SK-N-SH (cell line): ENCODE measurements at regions not wholly inside any gene's neighbourhood (a gene's known extent, or its start where the extent isn't known, plus 50 kb on each side); places are given as distances from the start of the nearest gene placed in this dataset.

Source experiments
- GABPA ChIP-seq: IDR thresholded peaks from 2 replicates; pipeline ENCODE4 v1.4.0; 2012; ENCODE audit warnings: low read depth, mild to moderate bottlenecking
- NRF1 ChIP-seq: IDR thresholded peaks from 2 replicates; pipeline ENCODE4 v1.6.1; 2012; ENCODE audit warnings: low read depth, mild to moderate bottlenecking, low read length
- TF ChIP-seq, protein P1 (sequence below): fragments of 200-600 bp; sonication (generic); IDR thresholded peaks from 2 replicates; pipeline ENCODE4 v1.6.1; 2017; ENCODE audit warnings: antibody characterized with exemption, mild to moderate bottlenecking, moderate library complexity

DNA sequence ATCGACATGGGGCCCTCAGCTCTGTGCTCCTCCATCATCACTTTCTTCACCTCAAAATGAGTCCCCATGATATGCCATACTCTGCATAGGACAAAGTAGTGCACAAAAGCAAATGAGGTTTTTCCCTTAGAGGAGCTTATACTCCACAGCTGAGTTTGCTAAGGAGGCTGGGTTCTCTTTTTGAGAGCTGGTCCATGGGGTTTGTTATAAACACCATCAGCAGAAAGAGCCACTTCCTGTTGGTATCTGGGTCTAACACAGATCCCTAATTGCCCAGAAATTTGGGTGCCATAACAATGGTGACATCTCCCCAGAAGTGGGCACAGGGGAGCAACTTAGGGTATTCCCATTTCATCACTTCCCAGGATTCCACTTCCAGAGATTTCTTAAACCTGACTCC lies 395.7 kb downstream of the FOXO1 start:
- TF ChIP-seq, protein P1, sequence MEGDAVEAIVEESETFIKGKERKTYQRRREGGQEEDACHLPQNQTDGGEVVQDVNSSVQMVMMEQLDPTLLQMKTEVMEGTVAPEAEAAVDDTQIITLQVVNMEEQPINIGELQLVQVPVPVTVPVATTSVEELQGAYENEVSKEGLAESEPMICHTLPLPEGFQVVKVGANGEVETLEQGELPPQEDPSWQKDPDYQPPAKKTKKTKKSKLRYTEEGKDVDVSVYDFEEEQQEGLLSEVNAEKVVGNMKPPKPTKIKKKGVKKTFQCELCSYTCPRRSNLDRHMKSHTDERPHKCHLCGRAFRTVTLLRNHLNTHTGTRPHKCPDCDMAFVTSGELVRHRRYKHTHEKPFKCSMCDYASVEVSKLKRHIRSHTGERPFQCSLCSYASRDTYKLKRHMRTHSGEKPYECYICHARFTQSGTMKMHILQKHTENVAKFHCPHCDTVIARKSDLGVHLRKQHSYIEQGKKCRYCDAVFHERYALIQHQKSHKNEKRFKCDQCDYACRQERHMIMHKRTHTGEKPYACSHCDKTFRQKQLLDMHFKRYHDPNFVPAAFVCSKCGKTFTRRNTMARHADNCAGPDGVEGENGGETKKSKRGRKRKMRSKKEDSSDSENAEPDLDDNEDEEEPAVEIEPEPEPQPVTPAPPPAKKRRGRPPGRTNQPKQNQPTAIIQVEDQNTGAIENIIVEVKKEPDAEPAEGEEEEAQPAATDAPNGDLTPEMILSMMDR = no peak
- no peak for TF ChIP-seq GABPA
- TF ChIP-seq NRF1 = no peak
